Activated naive CD8-positive, alpha-beta T cell (primary cell): ENCODE measurements at regions not wholly inside any gene's neighbourhood (a gene's known extent, or its start where the extent isn't known, plus 50 kb on each side); places are given as distances from the start of the nearest gene placed in this dataset.
"Not testable (repeated sequence)": the region's sequence is repeated elsewhere in the genome, so short reads cannot be mapped to it uniquely, and the experiment has no call there.

Experiments
- H3K27ac Mint-ChIP-seq: one replicate; pipeline ENCODE4 v1.8.0; 2021; ENCODE audit warnings: mixed read lengths
- H3K27me3 Mint-ChIP-seq: one replicate; pipeline ENCODE4 v1.8.0; 2021; ENCODE audit warnings: mixed read lengths
- H3K36me3 Mint-ChIP-seq: one replicate; pipeline ENCODE4 v1.8.0; 2021; ENCODE audit warnings: mixed read lengths
- H3K4me1 Mint-ChIP-seq: one replicate; pipeline ENCODE4 v1.8.0; 2021; ENCODE audit warnings: low read depth, mixed read lengths
- H3K4me3 Mint-ChIP-seq: one replicate; pipeline ENCODE4 v1.8.0; 2021; ENCODE audit warnings: mild to moderate bottlenecking, mixed read lengths
- H3K9me3 Mint-ChIP-seq: one replicate; pipeline ENCODE4 v1.8.0; 2021; ENCODE audit warnings: low read depth, mixed read lengths

DNA sequence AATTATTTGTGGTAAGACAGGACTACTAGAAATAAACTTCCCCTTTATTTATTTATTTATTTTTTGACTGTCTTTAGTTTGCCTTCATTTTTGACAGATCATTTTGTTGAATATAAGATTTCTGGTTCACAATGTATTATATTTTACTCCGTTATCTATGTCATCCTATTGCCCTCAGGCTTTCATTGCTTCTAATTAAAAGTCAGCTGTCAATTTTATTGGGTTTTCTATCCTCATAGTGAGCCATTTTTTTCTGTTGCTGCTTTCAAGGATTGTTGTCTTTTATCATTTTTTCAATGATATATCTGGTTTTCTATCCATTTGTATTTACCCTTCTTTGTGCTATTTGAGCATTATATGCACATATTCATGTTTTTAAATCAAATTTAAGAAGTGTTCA, 866.2 kb downstream of the LRRIQ3 start:
- Mint-ChIP-seq H3K9me3 (peaks cover 12% of the 10 kb centered on the region), H3K36me3 (no peaks in the 10 kb centered on the region), H3K27me3 (no peaks in the 10 kb centered on the region)

DNA sequence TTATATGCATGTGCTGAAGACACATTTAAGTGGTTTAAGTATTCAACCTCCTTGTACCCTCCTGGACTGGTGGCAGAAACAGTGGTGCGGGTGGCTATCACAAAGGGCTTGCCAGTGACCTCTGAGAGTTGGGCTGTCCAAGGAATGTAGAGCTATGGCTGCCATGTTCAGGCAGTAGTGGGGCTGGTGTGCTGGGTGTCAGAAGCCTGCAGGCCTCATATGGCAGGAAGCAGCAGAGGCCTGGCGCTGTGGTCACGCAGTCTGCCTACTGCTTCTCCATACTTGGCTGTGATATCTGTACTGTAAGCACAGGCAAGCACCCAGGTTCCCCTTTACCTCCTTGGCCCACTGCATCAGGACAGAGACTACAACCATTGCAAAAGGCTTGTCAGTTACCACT, 870.0 kb downstream of the LRRIQ3 start:
- H3K27me3 Mint-ChIP-seq = no peaks in the 10 kb centered on the region
- H3K9me3 Mint-ChIP-seq = peaks cover 9% of the 10 kb centered on the region
- no peaks in the 10 kb centered on the region for H3K36me3 Mint-ChIP-seq
- no peaks in the 10 kb centered on the region for H3K4me1 Mint-ChIP-seq
- no peak overlapping the region for H3K27ac Mint-ChIP-seq
- no peak overlapping the region for H3K4me3 Mint-ChIP-seq

More for the DNA sequence above, 866.2 kb downstream of the LRRIQ3 start:
- Mint-ChIP-seq H3K4me1 (no peaks in the 10 kb centered on the region), H3K27ac (no peak overlapping the region), H3K4me3 (no peak overlapping the region)

DNA sequence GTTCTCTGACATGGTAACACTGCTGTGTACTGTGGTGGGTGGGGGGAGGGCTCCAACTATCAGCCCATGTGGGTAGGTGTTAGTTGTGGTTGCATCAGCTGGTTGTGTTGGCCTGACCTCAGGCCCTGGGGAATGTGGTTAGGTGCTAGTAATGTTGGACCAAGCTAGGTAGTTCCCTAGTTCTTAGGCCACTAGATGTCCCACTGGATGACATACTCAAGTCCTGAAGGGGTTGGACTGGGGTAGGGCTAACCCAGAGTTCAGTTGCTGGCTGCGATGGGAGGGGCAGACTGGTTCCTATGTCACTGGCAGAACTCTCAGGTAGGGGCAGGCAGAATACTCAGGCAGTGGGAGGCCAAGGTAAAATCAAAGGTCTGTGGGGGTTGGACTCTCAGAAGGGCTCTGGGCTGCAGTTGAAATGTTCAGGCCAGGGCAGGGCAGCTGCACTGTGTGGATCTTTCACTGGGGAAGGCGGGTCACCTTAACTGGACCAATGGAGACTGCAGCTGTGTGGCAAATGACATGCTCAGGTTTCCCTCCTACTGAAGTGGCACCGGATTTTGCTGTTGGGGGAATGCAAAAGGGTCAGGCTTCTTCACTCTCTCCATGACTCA, 870.7 kb downstream of the LRRIQ3 start:
- no peaks in the 10 kb centered on the region for H3K27me3 Mint-ChIP-seq
- no peak overlapping the region for H3K4me3 Mint-ChIP-seq
- no peak overlapping the region for H3K27ac Mint-ChIP-seq
- H3K9me3 Mint-ChIP-seq = peaks cover 13% of the 10 kb centered on the region
- H3K4me1 Mint-ChIP-seq = no peaks in the 10 kb centered on the region
- no peaks in the 10 kb centered on the region for H3K36me3 Mint-ChIP-seq

DNA sequence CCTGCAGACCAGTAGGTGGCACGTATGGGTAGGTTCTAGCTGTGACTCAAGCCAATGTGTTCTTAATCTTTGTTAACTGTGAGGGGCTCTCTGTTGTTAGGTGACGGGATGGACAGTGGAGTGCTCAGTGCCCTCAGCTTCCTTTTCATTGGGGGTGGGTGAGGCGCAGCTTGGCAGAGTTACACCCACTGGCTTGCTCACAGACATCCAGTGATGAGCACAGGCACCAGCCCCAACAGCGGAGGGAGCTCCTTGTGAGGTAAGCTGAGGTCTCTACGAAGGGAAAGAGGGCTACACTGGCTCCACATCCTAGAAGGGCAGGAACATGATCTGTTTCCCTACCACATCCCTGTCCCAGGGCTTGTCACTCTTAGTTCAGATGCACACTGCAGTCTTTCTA, 871.3 kb downstream of the LRRIQ3 start:
- Mint-ChIP-seq H3K27me3 (no peaks in the 10 kb centered on the region), H3K36me3 (no peaks in the 10 kb centered on the region), H3K27ac (no peak overlapping the region), H3K4me3 (no peak overlapping the region), H3K4me1 (no peaks in the 10 kb centered on the region), H3K9me3 (peaks cover 13% of the 10 kb centered on the region)

DNA sequence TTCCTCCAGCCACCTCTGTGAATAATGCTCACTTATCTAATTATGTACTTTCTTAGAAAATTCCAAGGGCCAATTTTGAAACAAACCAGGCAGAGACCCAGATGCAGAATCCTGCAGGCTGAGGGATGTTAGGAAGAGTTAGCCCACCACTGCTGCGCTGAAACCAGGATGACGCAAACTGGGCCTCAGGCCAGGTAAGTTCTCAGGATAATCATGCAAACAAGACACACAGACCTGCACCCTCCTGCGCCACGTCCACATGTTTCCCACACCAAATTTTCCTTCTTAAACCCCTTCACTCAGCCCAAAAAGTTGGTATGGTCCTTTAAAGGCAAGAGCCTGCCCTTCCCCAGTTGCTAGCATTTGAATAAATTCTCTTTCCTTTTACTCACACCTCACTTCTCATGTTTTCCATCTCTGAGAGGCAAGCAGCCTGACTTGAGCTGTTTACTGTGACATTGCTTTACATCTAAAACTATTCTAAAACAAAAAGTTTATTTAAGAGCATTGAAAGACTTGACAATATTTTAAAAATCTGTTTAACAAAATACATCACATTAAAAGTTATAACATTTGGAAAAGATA, 887.1 kb downstream of the LRRIQ3 start:
- H3K36me3 Mint-ChIP-seq = no peaks in the 10 kb centered on the region
- no peak overlapping the region for H3K4me3 Mint-ChIP-seq

DNA sequence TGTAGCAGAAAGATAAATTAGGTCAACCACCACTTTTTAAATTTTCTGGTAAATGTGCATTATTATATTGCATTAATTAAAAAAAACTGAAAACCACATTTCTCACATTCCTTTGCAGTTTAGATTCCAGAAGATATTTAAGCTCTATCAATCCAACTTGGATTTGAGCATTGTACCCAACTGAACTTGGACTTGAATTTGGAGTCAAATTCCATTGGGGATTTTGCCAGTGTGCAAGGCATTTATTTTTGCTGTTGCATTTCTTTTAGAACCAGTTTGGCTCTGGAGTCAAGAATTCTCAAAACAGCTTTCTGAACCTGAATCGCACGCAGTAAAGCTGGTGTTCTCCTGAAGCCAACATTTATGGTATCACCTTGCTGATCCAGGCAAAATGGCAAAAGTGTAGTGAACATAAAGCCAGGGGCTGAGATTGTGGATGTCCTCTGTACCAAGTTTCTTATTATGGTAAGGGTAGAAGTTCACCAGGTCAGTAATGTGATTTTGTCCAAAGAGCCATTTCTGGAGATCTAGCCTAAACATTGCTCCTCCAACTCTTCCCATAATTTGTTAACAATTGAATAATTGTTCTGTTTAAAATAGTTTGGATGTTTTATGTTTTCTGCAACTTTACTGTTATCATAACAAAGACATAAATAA, 890.9 kb downstream of the LRRIQ3 start:
- H3K36me3 Mint-ChIP-seq = no peaks in the 10 kb centered on the region
- H3K9me3 Mint-ChIP-seq = no peaks in the 10 kb centered on the region
- H3K4me1 Mint-ChIP-seq = no peaks in the 10 kb centered on the region
- no peaks in the 10 kb centered on the region for H3K27me3 Mint-ChIP-seq
- H3K27ac Mint-ChIP-seq = no peak overlapping the region
- H3K4me3 Mint-ChIP-seq = no peak overlapping the region

More for the DNA sequence above, 887.1 kb downstream of the LRRIQ3 start:
- peaks cover 8% of the 10 kb centered on the region for H3K9me3 Mint-ChIP-seq
- H3K27ac Mint-ChIP-seq = no peak overlapping the region
- H3K4me1 Mint-ChIP-seq = no peaks in the 10 kb centered on the region
- no peaks in the 10 kb centered on the region for H3K27me3 Mint-ChIP-seq

DNA sequence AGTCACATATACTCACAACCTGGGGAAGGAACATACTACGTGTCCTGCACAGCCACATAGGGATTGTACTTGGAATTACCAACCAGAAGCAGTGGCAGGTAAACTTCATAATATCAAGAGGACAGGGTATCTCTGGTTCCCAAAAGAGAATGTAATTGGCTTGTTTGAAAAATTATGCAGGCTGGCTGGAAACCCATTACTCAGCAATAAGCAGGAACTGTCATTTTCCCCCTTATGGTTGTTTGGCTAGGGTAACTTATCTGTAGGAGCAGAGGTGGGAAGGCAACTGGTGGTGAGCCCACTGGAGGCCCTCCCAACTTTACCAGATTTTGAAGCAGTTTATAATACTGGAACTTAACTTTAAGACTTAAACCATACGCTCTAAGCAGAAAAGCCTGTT, 924.1 kb downstream of the LRRIQ3 start:
- Mint-ChIP-seq H3K27ac (no peak overlapping the region), H3K4me3 (no peak overlapping the region), H3K36me3 (no peaks in the 10 kb centered on the region), H3K4me1 (no peaks in the 10 kb centered on the region), H3K9me3 (peaks cover 13% of the 10 kb centered on the region), H3K27me3 (no peaks in the 10 kb centered on the region)

DNA sequence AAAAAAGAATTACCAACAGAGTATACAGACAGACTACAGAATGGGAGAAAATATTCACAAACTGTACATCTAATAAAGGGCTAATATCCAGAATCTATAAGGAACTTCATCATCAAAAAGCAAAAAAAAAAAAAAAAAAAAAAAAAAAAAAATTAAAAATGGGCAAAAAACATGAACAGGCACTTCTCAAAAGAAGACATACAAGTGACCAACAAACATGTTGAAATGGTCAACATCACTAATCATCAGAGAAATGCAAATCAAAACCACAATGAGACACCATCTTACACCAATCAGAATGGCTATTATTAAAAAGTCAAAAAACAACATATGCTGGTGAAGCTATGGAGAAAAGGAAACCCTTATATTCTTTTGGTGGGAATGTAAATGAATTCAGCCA, 952.8 kb downstream of the LRRIQ3 start:
- H3K4me1 Mint-ChIP-seq, H3K4me3 Mint-ChIP-seq, H3K27ac Mint-ChIP-seq, H3K36me3 Mint-ChIP-seq, H3K27me3 Mint-ChIP-seq: not testable (repeated sequence)
- peaks cover 20% of the 10 kb centered on the region for H3K9me3 Mint-ChIP-seq

DNA sequence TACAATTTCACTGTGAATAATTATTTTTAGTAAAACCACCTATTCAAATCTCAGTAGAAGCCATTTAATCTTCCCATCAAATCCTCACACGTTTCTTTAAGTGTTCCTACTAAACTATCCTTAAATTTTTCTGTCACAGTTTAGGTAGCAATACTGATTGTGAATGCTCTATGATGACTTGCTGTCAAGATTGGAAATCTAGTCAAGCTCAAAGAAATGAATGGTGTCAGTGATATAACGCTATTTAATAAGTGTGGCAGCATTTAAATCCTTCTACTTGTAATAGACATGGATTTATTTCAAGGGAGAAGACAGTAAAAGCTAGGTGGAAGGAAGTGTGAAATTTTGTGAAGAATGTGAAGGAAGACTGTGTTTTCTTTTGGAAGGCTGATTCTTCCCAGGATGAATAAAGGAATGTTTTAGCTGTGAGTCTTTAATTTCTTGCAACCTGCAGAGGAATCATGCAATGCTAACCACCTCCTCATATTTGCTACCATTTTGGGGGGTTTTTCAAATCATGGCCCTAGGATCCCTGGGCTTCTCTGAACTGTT, 936.7 kb upstream of the NEGR1 start:
- Mint-ChIP-seq H3K27ac (no peak overlapping the region), H3K27me3 (no peaks in the 10 kb centered on the region), H3K36me3 (no peaks in the 10 kb centered on the region), H3K4me3 (no peak overlapping the region), H3K4me1 (no peaks in the 10 kb centered on the region), H3K9me3 (peaks cover 11% of the 10 kb centered on the region)

DNA sequence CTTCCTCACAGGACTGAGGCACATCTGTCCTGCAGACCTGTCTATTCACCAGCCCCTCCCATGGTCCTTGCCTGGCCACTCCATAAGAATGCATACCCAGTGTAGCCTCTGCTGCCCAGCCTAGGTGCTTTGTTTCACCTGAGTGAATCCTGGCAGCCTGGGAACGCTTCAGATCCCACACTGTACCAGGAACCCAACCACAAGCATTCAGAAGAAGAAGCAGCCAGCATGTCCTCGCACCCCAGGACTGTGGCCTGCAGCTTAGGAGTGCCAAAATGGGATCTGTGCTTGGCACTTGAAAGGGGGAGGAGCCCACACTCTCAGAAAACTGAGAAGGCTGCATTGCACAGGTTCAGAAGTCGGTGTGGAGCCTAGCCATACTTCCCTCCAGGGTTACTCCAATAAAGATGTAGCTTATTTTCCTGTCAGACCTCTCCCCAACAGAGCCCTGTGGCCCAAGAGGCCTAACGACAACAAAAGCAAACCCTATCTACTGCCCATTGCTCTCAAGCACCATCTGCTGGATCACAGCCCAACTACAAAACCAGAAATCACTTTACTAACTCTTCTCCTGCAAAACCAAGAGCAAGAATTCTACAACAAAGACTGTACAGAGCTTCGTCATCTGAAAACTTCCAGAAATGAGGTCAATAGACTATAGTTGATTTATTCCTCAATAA, 923.1 kb upstream of the NEGR1 start:
- Mint-ChIP-seq H3K9me3 (no peaks in the 10 kb centered on the region), H3K4me1 (no peaks in the 10 kb centered on the region), H3K4me3 (no peak overlapping the region), H3K27ac (no peak overlapping the region), H3K36me3 (no peaks in the 10 kb centered on the region), H3K27me3 (no peaks in the 10 kb centered on the region)

DNA sequence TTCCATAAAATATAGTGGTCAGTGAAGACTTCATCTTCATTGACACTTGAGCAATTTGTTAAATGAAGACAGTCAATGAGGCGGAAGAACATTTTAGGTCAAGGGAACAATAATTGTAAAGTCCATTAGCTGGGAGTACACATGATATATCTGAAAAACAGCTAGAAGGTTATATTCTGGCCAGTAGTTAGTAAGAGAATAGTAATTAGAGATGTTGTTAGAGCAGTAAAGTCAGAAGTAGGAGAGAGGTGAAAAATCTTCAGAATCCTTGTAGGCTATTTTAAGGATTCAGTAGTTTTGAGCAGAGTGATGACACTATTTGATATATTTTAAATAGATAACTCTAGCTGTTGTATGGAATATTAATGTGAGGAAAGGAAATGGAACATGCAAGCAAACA, 915.6 kb upstream of the NEGR1 start:
- no peaks in the 10 kb centered on the region for H3K9me3 Mint-ChIP-seq
- no peaks in the 10 kb centered on the region for H3K36me3 Mint-ChIP-seq
- no peaks in the 10 kb centered on the region for H3K27me3 Mint-ChIP-seq
- H3K4me3 Mint-ChIP-seq = no peak overlapping the region
- no peaks in the 10 kb centered on the region for H3K4me1 Mint-ChIP-seq
- no peak overlapping the region for H3K27ac Mint-ChIP-seq

DNA sequence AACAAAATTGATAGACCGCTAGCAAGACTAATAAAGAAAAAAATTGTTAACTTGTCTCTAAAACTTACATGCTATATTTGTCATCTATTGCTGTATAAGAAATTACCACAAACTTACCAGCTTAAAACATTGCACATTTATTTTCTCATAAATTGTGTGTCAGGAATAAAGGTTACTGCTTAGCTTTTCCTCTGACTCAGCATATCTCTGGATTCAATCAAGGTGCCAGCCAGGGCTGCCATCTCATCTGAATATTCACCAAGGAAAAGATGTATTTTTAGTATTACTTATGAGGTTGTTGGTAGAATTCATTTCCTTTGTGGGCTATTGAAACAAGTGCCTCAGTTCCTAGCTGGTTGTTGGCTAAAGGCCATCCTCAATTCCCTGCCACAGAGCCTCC, 912.6 kb upstream of the NEGR1 start:
- Mint-ChIP-seq H3K27ac (no peak overlapping the region), H3K36me3 (no peaks in the 10 kb centered on the region), H3K4me1 (no peaks in the 10 kb centered on the region), H3K9me3 (no peaks in the 10 kb centered on the region), H3K27me3 (no peaks in the 10 kb centered on the region), H3K4me3 (no peak overlapping the region)

DNA sequence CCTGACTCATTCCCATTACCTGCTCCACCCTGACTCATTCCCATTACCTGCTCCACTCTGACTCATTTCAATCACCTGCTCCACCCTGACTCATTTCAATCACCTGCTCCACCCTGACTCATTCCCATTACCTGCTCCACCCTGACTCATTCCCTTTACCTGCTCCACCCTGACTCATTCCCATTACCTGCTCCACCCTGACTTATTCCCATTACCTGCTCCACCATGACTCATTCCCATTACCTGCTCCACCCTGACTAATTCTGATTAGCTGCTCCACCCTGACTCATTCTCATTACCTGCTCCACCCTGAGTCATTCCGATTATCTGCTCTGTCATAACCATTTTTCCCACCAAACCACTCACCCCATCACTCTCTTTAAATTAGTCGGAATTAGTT, 901.2 kb upstream of the NEGR1 start:
- not testable (repeated sequence) for H3K4me3 Mint-ChIP-seq, H3K9me3 Mint-ChIP-seq, H3K27me3 Mint-ChIP-seq

DNA sequence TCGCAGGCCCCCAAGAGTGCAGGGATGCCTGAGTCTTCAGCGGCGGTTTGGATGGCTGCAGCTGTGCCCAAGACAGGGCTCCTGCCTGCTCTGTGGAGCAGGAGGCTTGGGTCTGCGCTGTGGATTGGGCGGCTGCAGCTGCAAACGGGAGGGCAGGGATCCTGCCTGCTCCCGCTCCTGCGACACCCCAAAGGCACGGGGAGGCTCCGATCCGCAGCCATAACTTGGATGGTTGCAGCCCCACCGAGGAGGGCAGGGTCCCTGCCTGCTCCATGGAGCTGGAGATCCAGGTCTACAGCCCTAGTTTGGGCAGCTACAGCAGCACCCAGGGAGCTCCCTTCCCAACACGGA, 898.8 kb upstream of the NEGR1 start:
- H3K4me1 Mint-ChIP-seq = no peaks in the 10 kb centered on the region

More for the DNA sequence above, 901.2 kb upstream of the NEGR1 start:
- not testable (repeated sequence) for H3K4me1 Mint-ChIP-seq, H3K36me3 Mint-ChIP-seq, H3K27ac Mint-ChIP-seq

DNA sequence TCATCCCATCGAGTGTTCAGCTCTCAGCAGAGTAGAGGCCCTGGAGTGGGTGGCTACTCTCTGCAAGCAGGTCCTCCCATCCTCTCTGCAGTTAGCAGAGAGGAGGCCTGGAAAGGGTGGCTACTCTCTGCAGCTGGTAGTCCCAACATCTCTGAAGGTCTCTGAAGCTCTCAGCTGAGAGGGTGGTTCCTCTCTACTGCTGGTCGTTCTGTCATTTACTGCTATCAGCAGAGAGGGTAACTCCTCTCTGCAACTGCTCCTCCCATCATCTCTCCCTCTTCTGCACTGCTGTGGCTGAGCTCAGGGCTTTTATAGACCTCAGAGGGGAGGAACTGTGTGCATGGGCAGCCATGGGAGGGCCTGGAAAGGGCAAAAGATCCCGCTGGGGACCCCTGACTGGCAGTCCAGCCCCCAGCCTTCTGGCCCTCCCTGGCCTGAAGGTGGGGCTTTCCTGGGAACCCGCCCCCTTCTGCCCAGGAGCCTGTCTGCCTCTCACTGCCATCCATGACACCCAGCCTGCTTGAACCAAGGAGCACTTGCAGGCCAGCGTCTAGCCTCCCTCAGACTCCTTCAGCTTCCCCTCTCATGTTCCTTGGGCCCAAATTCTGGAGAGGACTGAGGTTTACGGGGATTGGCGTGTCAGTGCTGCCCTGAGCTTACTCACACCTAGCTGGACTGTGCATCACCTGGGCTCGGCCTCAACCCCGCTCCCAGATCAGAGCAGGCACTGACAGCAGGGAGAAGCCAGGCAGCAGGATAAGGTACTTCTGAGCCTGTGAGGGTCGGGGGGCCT, 898.3 kb upstream of the NEGR1 start:
- Mint-ChIP-seq H3K4me3 (no peak overlapping the region), H3K27ac (no peak overlapping the region), H3K36me3 (no peaks in the 10 kb centered on the region), H3K9me3 (peaks cover 4% of the 10 kb centered on the region), H3K4me1 (no peaks in the 10 kb centered on the region), H3K27me3 (no peaks in the 10 kb centered on the region)

More for the DNA sequence above, 898.8 kb upstream of the NEGR1 start:
- peaks cover 4% of the 10 kb centered on the region for H3K9me3 Mint-ChIP-seq
- H3K4me3 Mint-ChIP-seq = no peak overlapping the region
- no peaks in the 10 kb centered on the region for H3K27me3 Mint-ChIP-seq
- no peak overlapping the region for H3K27ac Mint-ChIP-seq
- no peaks in the 10 kb centered on the region for H3K36me3 Mint-ChIP-seq
